ENCODE measurements at regions not wholly inside any gene's neighbourhood (a gene's known extent, or its start where the extent isn't known, plus 50 kb on each side); places are given as distances from the start of the nearest gene placed in this dataset.
A peak's percentile ranks its signal among the peaks of the same experiment; 100 is the strongest.

DNA sequence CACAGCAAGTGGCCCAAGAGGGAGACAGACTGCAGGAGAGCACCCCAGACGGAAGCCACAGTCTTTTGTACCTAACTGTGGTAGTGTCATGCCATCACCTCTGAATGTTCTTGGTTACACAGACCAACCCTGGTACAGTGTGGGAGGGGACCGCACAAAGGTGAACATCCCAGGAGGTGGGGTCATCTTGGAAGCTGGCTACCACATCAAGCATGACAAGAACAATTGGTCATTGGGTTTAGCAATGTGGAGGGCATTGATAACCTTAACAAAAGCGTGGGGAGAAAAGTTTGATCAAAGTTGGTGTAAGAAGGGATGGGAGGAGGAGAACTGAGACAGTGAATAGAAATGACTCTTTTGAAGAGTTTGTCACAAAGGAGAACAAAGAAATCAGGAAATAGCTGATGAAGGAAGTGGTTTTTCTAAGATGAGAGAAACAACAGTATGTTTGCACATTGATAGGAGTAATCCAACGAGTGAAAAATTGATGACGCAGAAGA, 87.1 kb upstream of the CACNA1E start:
- TF ChIP-seq, protein P1, sequence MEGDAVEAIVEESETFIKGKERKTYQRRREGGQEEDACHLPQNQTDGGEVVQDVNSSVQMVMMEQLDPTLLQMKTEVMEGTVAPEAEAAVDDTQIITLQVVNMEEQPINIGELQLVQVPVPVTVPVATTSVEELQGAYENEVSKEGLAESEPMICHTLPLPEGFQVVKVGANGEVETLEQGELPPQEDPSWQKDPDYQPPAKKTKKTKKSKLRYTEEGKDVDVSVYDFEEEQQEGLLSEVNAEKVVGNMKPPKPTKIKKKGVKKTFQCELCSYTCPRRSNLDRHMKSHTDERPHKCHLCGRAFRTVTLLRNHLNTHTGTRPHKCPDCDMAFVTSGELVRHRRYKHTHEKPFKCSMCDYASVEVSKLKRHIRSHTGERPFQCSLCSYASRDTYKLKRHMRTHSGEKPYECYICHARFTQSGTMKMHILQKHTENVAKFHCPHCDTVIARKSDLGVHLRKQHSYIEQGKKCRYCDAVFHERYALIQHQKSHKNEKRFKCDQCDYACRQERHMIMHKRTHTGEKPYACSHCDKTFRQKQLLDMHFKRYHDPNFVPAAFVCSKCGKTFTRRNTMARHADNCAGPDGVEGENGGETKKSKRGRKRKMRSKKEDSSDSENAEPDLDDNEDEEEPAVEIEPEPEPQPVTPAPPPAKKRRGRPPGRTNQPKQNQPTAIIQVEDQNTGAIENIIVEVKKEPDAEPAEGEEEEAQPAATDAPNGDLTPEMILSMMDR (IDR thresholded peaks at IDR 0.05; ENCODE audit: low read length): no peak
- no peak for TF ChIP-seq EZH2 (optimal IDR thresholded peaks at IDR 0.05; ENCODE audit: low read depth, low read length)
- no peak for TF ChIP-seq EZH2phosphoT487 (IDR thresholded peaks at IDR 0.05; ENCODE audit: low read length)

DNA sequence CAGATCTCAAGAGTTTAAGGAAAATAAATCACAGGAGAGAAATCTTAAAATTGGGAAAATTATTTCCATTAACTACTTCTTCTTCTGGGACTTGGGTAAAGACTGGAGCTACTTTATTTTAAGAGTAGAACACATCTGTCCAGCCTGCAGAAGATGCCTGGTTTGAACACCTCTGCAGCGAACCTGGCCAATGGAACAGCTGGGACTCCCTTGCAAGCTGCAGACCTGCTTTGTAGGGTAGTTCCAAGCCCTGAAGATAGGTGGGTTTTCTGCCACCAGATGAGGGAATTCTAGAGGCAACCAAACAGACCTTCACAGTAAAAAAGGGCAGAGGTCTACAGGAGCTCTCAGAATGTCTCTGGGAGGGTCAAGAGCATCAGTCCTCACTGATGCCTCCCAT, 86.5 kb upstream of the CACNA1E start:
- Histone ChIP-seq H3K4me2 (ENCODE audit: low read depth, low read length) (no peak overlapping the region), H2AFZ (ENCODE audit: low read length) (no peak overlapping the region), H3K36me3 (replicated peaks; ENCODE audit: insufficient read depth, low read length) (no peaks in the 10 kb centered on the region), H3K9me2 (replicated peaks; ENCODE audit: insufficient read depth, low read length) (no peaks in the 10 kb centered on the region), H3K4me3 (ENCODE audit: low read length) (no peak overlapping the region), H3K4me1 (ENCODE audit: low read length) (peaks cover 21% of the 10 kb centered on the region), H3K27me3 (replicated peaks; ENCODE audit: insufficient read depth, low read length) (no peaks in the 10 kb centered on the region), H3K79me2 (ENCODE audit: low read length) (no peaks in the 10 kb centered on the region), H3F3A (ENCODE audit: insufficient read depth, low read length) (peaks cover 9% of the 10 kb centered on the region), H3K9ac (ENCODE audit: low read length) (no peak overlapping the region), H3K27ac (ENCODE audit: low read length) (no peak overlapping the region), H4K20me1 (ENCODE audit: insufficient read depth, low read length) (no peaks in the 10 kb centered on the region), H3K9me3 (replicated peaks; ENCODE audit: insufficient read depth, low read length) (no peaks in the 10 kb centered on the region)
- TF ChIP-seq EZH2 (optimal IDR thresholded peaks at IDR 0.05; ENCODE audit: low read depth, low read length) (no peak), EZH2phosphoT487 (IDR thresholded peaks at IDR 0.05; ENCODE audit: low read length) (no peak)
- TF ChIP-seq, protein P1 (IDR thresholded peaks at IDR 0.05; ENCODE audit: low read length): no peak
- no peak for DNase-seq

More for the DNA sequence above, 87.1 kb upstream of the CACNA1E start:
- Histone ChIP-seq H3F3A (ENCODE audit: insufficient read depth, low read length) (peaks cover 9% of the 10 kb centered on the region), H2AFZ (ENCODE audit: low read length) (no peak overlapping the region), H3K4me2 (ENCODE audit: low read depth, low read length) (no peak overlapping the region), H3K79me2 (ENCODE audit: low read length) (no peaks in the 10 kb centered on the region), H3K9me3 (replicated peaks; ENCODE audit: insufficient read depth, low read length) (no peaks in the 10 kb centered on the region), H3K4me3 (ENCODE audit: low read length) (no peak overlapping the region), H4K20me1 (ENCODE audit: insufficient read depth, low read length) (no peaks in the 10 kb centered on the region), H3K27me3 (replicated peaks; ENCODE audit: insufficient read depth, low read length) (no peaks in the 10 kb centered on the region), H3K27ac (ENCODE audit: low read length) (no peak overlapping the region), H3K9me2 (replicated peaks; ENCODE audit: insufficient read depth, low read length) (no peaks in the 10 kb centered on the region), H3K4me1 (ENCODE audit: low read length) (peaks cover 20% of the 10 kb centered on the region), H3K36me3 (replicated peaks; ENCODE audit: insufficient read depth, low read length) (no peaks in the 10 kb centered on the region), H3K9ac (ENCODE audit: low read length) (no peak overlapping the region)
- DNase-seq: no peak

DNA sequence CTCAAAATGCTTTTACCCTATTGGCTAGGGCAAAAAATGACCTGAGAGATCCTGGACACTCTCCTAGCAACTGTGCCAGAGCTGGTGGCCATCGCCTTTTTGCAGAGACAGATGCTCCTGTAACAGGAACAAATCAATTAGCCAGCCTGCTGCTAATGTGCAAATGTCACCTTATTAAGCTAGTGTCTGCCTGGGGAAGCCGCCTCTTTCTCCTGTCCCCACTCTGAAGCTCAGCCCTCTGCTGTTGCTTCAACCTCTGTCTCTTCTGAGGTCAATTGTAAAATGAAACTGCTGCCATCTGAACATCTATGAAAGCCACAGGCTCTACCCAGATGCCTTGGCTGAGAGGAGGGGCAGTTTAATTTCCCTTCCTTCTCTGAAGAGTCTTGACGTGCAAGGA, 85.5 kb upstream of the CACNA1E start:
- H3K79me2 ChIP-seq (ENCODE audit: low read length): no peaks in the 10 kb centered on the region
- peaks cover 9% of the 10 kb centered on the region for H3F3A ChIP-seq (ENCODE audit: insufficient read depth, low read length)
- H3K4me3 ChIP-seq (ENCODE audit: low read length): no peak overlapping the region
- peak overlapping the region; percentile 28 for H3K4me2 ChIP-seq (ENCODE audit: low read depth, low read length)
- H3K4me1 ChIP-seq (ENCODE audit: low read length): peaks cover 21% of the 10 kb centered on the region
- no peaks in the 10 kb centered on the region for H3K9me3 ChIP-seq (replicated peaks; ENCODE audit: insufficient read depth, low read length)
- no peak overlapping the region for H3K9ac ChIP-seq (ENCODE audit: low read length)
- no peaks in the 10 kb centered on the region for H4K20me1 ChIP-seq (ENCODE audit: insufficient read depth, low read length)
- TF ChIP-seq EZH2 (optimal IDR thresholded peaks at IDR 0.05; ENCODE audit: low read depth, low read length) (no peak), EZH2phosphoT487 (IDR thresholded peaks at IDR 0.05; ENCODE audit: low read length) (no peak)
- TF ChIP-seq, protein P1 (IDR thresholded peaks at IDR 0.05; ENCODE audit: low read length): no peak
- H2AFZ ChIP-seq (ENCODE audit: low read length): 0 out of 2 replicates have a peak overlapping the region, but pooled peaks have one; percentile 11
- DNase-seq: peak; percentile 84
- H3K27ac ChIP-seq (ENCODE audit: low read length): peak overlapping the region; percentile 18; the same call in 1 of the 2 replicates
- H3K9me2 ChIP-seq (replicated peaks; ENCODE audit: insufficient read depth, low read length): no peaks in the 10 kb centered on the region
- no peaks in the 10 kb centered on the region for H3K27me3 ChIP-seq (replicated peaks; ENCODE audit: insufficient read depth, low read length)
- H3K36me3 ChIP-seq (replicated peaks; ENCODE audit: insufficient read depth, low read length): no peaks in the 10 kb centered on the region

All from MM.1S (cell line).